Spinal cord (tissue), 9 donors: ENCODE measurements at regions not wholly inside any gene's neighbourhood (a gene's known extent, or its start where the extent isn't known, plus 50 kb on each side); places are given as distances from the start of the nearest gene placed in this dataset.

Experiments used
- DNase-seq, 6 donors: peaks; one replicate each; pipeline versions ENCODE4 v3.0.0 to v3.0.0-alpha.2; 2013 to 2015; ENCODE audit warnings: low spot score in 6 of 6, low read depth in 4 of 6
- H3K27ac ChIP-seq: one replicate; pipeline ENCODE4 v1.5.1; 2013; ENCODE audit warnings: low read depth, low read length, control low read depth
- H3K27me3 ChIP-seq: one replicate; pipeline ENCODE4 v1.6.1; 2013; ENCODE audit warnings: low read length; ENCODE audit not compliant: control insufficient read depth, insufficient read depth
- H3K36me3 ChIP-seq: one replicate; pipeline ENCODE4 v1.6.1; 2013; ENCODE audit warnings: low read length; ENCODE audit not compliant: control insufficient read depth, insufficient read depth
- H3K4me1 ChIP-seq: one replicate; pipeline ENCODE4 v1.6.1; 2013; ENCODE audit warnings: low read length; ENCODE audit not compliant: control insufficient read depth, insufficient read depth
- H3K4me3 ChIP-seq: one replicate; pipeline ENCODE4 v1.5.1; 2013; ENCODE audit warnings: low read depth, low read length, control low read depth
- H3K9me3 ChIP-seq: one replicate; pipeline ENCODE4 v1.6.1; 2013; ENCODE audit warnings: low read length; ENCODE audit not compliant: control insufficient read depth, insufficient read depth
- WGBS: methylation state at CpG from one replicate; pipeline ENCODE4 v1.1.5; 2013; ENCODE audit warnings: missing lambda C conversion rate; ENCODE audit not compliant: insufficient coverage; 5-methylcytosine and 5-hydroxymethylcytosine counted together
- donor health status: healthy.

- Histone ChIP-seq H3K36me3 (no peaks in the 10 kb centered on the region), H3K4me1 (peaks cover 4% of the 10 kb centered on the region), H3K27me3 (no peaks in the 10 kb centered on the region), H3K27ac (no peak overlapping the region), H3K4me3 (no peak overlapping the region), H3K9me3 (no peaks in the 10 kb centered on the region)
- 100% methylated on average over 1 of the region's 1 CpG for WGBS
- no peak for DNase-seq
These were observed 235.6 kb upstream of the EPHA4 start for GRCh38 chr2:221807706-221808105.

- no peaks in the 10 kb centered on the region for H3K9me3 ChIP-seq
- H3K27ac ChIP-seq, result no peak overlapping the region
- WGBS, result no CpG with 5 or more reads among the region's 1 CpG
- no peaks in the 10 kb centered on the region for H3K4me1 ChIP-seq
- H3K4me3 ChIP-seq, result no peak overlapping the region
- H3K36me3 ChIP-seq, result no peaks in the 10 kb centered on the region
- no peaks in the 10 kb centered on the region for H3K27me3 ChIP-seq
- DNase-seq, result peak in 1 of 6 donors; percentile 60
These were observed 230.0 kb upstream of the EPHA4 start for GRCh38 chr2:221802089-221802488.

GRCh38 chr2:221792971-221793521, 220.9 kb upstream of the EPHA4 start:
- H3K4me1 ChIP-seq, result peaks cover 7% of the 10 kb centered on the region
- H3K27ac ChIP-seq, result no peak overlapping the region
- no peaks in the 10 kb centered on the region for H3K27me3 ChIP-seq
- WGBS, result 83% methylated on average over 1 of the region's 7 CpGs
- peak in 2 of 6 donors; percentile 27 to 38 for DNase-seq
- no peaks in the 10 kb centered on the region for H3K9me3 ChIP-seq
- H3K4me3 ChIP-seq, result no peak overlapping the region
- no peaks in the 10 kb centered on the region for H3K36me3 ChIP-seq

GRCh38 chr2:221791844-221792243, 219.7 kb upstream of the EPHA4 start:
- Histone ChIP-seq H3K9me3 (no peaks in the 10 kb centered on the region), H3K36me3 (no peaks in the 10 kb centered on the region), H3K27ac (no peak overlapping the region), H3K4me3 (no peak overlapping the region), H3K4me1 (peaks cover 7% of the 10 kb centered on the region), H3K27me3 (no peaks in the 10 kb centered on the region)
- no CpG with 5 or more reads among the region's 2 CpGs for WGBS
- DNase-seq, result no peak

- H3K9me3 ChIP-seq, result no peaks in the 10 kb centered on the region
- no peaks in the 10 kb centered on the region for H3K27me3 ChIP-seq
- peak in 2 of 6 donors; percentile 15 to 33 for DNase-seq
- H3K4me1 ChIP-seq, result no peaks in the 10 kb centered on the region
- H3K36me3 ChIP-seq, result no peaks in the 10 kb centered on the region
- H3K4me3 ChIP-seq, result no peak overlapping the region
- H3K27ac ChIP-seq, result no peak overlapping the region
- 100% methylated on average over 1 of the region's 4 CpGs for WGBS
These were observed 215.5 kb upstream of the EPHA4 start for GRCh38 chr2:221787561-221787960.

- H3K36me3 ChIP-seq, result no peaks in the 10 kb centered on the region
- H3K27me3 ChIP-seq, result no peaks in the 10 kb centered on the region
- no peak overlapping the region for H3K27ac ChIP-seq
- no peaks in the 10 kb centered on the region for H3K9me3 ChIP-seq
- peak in 1 of 6 donors; percentile 33 for DNase-seq
- no peak overlapping the region for H3K4me3 ChIP-seq
- no peaks in the 10 kb centered on the region for H3K4me1 ChIP-seq
- WGBS, result 81% methylated on average over 2 of the region's 5 CpGs
These were observed 214.3 kb upstream of the EPHA4 start for GRCh38 chr2:221786297-221786926.

GRCh38 chr2:221780281-221780688, 208.2 kb upstream of the EPHA4 start:
- Histone ChIP-seq H3K27me3 (no peaks in the 10 kb centered on the region), H3K36me3 (no peaks in the 10 kb centered on the region), H3K27ac (no peak overlapping the region), H3K4me1 (no peaks in the 10 kb centered on the region), H3K9me3 (no peaks in the 10 kb centered on the region), H3K4me3 (no peak overlapping the region)
- no peak for DNase-seq
- WGBS, result no CpG with 5 or more reads among the region's 1 CpG

- no CpG with 5 or more reads among the region's 4 CpGs for WGBS
- no peaks in the 10 kb centered on the region for H3K36me3 ChIP-seq
- H3K4me3 ChIP-seq, result no peak overlapping the region
These were observed 207.5 kb upstream of the EPHA4 start for GRCh38 chr2:221779614-221780067.

GRCh38 chr2:221778025-221778424, 205.9 kb upstream of the EPHA4 start:
- no CpG with 5 or more reads among the region's 4 CpGs for WGBS
- peak in 1 of 6 donors; percentile 34 for DNase-seq
- Histone ChIP-seq H3K9me3 (no peaks in the 10 kb centered on the region), H3K4me3 (no peak overlapping the region), H3K27me3 (no peaks in the 10 kb centered on the region), H3K4me1 (no peaks in the 10 kb centered on the region), H3K27ac (no peak overlapping the region), H3K36me3 (no peaks in the 10 kb centered on the region)

More at GRCh38 chr2:221779614-221780067, 207.5 kb upstream of the EPHA4 start:
- Histone ChIP-seq H3K4me1 (no peaks in the 10 kb centered on the region), H3K27me3 (no peaks in the 10 kb centered on the region), H3K27ac (no peak overlapping the region), H3K9me3 (no peaks in the 10 kb centered on the region)
- DNase-seq, result no peak

- Histone ChIP-seq H3K36me3 (no peaks in the 10 kb centered on the region), H3K9me3 (no peaks in the 10 kb centered on the region), H3K4me1 (no peaks in the 10 kb centered on the region), H3K27ac (no peak overlapping the region), H3K27me3 (no peaks in the 10 kb centered on the region), H3K4me3 (no peak overlapping the region)
- no CpG with 5 or more reads among the region's 1 CpG for WGBS
- no peak for DNase-seq
These were observed 205.0 kb upstream of the EPHA4 start for GRCh38 chr2:221777119-221777518.
